Testis (tissue), 2 donors: ENCODE measurements at regions not wholly inside any gene's neighbourhood (a gene's known extent, or its start where the extent isn't known, plus 50 kb on each side); places are given as distances from the start of the nearest gene placed in this dataset.

Experiments used
- DNase-seq: peaks from one replicate; pipeline ENCODE4 v3.0.0-alpha.2; 2019
- H3K27ac ChIP-seq, 2 donors: fragments of 200-600 bp; sonication (generic); one replicate each; pipeline ENCODE4 v1.5.1; 2019
- H3K27me3 ChIP-seq: fragments of 200-600 bp; sonication (generic); one replicate; pipeline ENCODE4 v1.5.1; 2019
- H3K36me3 ChIP-seq: fragments of 200-600 bp; sonication (generic); one replicate; pipeline ENCODE4 v1.5.1; 2017; ENCODE audit warnings: low read depth; ENCODE audit errors: missing control alignments
- H3K4me1 ChIP-seq: fragments of 200-600 bp; sonication (generic); one replicate; pipeline ENCODE4 v1.5.1; 2019
- H3K4me3 ChIP-seq, 2 donors: fragments of 200-600 bp; sonication (generic); one replicate each; pipeline ENCODE4 v1.5.1; 2017 to 2019
- H3K9me3 ChIP-seq: fragments of 200-600 bp; sonication (generic); one replicate; pipeline ENCODE4 v1.5.1; 2017
- CTCF ChIP-seq, 3 experiments: fragments of 450-650 bp in 2 of 3; fragments of 200-600 bp in 1 of 3; sonication (generic) in 1 of 3; IDR thresholded peaks; one replicate each; pipeline ENCODE4 v1.5.1; 2016 to 2019; ENCODE audit warnings: antibody characterized with exemption in 3 of 3, mild to moderate bottlenecking in 2 of 3, moderate library complexity in 1 of 3
- POLR2A ChIP-seq: fragments of 450-650 bp; IDR thresholded peaks from one replicate; pipeline ENCODE4 v1.6.1; 2017; ENCODE audit warnings: antibody characterized with exemption, mild to moderate bottlenecking, moderate library complexity
- WGBS, 2 donors: methylation state at CpG; one replicate each; pipeline ENCODE4 v1.1.5; 2018; 5-methylcytosine and 5-hydroxymethylcytosine counted together
- intact Hi-C: fragments of 100-400 bp; cut with DNase I; formaldehyde crosslinking; loops from one replicate; pipeline ENCODE4 v1.15.1; 2023; ENCODE audit warnings: low total_unique reads

- Histone ChIP-seq H3K27me3 (no peaks in the 10 kb centered on the region), H3K9me3 (no peaks in the 10 kb centered on the region), H3K4me1 (no peaks in the 10 kb centered on the region), H3K27ac (peak overlapping the region in 1 of 2 donors; percentile 48), H3K4me3 (peak overlapping the region; percentile 36 to 51), H3K36me3 (no peaks in the 10 kb centered on the region)
- TF ChIP-seq CTCF (IDR thresholded peaks at IDR 0.05), result peak; percentile 77 to 96 (median 87)
- TF ChIP-seq POLR2A, result no peak
- peak; percentile 85 for DNase-seq
- intact Hi-C loops, result loop anchor here (10.0 kb wide), 1 partner anchor 1901 kb away; the partner anchor contains the start of gene ADAMTS1
- 14 to 23% methylated on average over 16 of the region's 16 CpGs for WGBS, 2 donors
These were observed 247.3 kb downstream of the LTN1 start for GRCh38 chr21:28745131-28746016.

GRCh38 chr21:28743723-28744122 is 249.0 kb downstream of the LTN1 start:
- intact Hi-C loops, result loop anchor here (10.0 kb wide), 1 partner anchor 1899 kb away; the partner anchor contains the start of gene ADAMTS1
- no peak overlapping the region for H3K4me3 ChIP-seq
- H3K9me3 ChIP-seq, result no peaks in the 10 kb centered on the region
- no peak for DNase-seq
- peaks cover 1% of the 10 kb centered on the region for H3K4me1 ChIP-seq
- TF ChIP-seq POLR2A (no peak), CTCF (IDR thresholded peaks at IDR 0.05) (no peak)
- no peak overlapping the region for H3K27ac ChIP-seq
- WGBS, 2 donors, result 28 to 87% methylated on average over 1 of the region's 1 CpG
- no peaks in the 10 kb centered on the region for H3K27me3 ChIP-seq
- H3K36me3 ChIP-seq, result no peaks in the 10 kb centered on the region

- intact Hi-C loops, result loop anchor here (10.0 kb wide), 1 partner anchor 1898 kb away; the partner anchor contains the start of gene ADAMTS1
- no peaks in the 10 kb centered on the region for H3K9me3 ChIP-seq
- H3K4me3 ChIP-seq, result no peak overlapping the region
- TF ChIP-seq POLR2A, result no peak
- no peak for TF ChIP-seq CTCF (IDR thresholded peaks at IDR 0.05)
- H3K27me3 ChIP-seq, result no peaks in the 10 kb centered on the region
- 54 to 65% methylated on average over 3 of the region's 3 CpGs for WGBS, 2 donors
- DNase-seq, result no peak
- H3K36me3 ChIP-seq, result no peaks in the 10 kb centered on the region
- peaks cover 7% of the 10 kb centered on the region for H3K4me1 ChIP-seq
- no peak overlapping the region for H3K27ac ChIP-seq
These were observed 250.2 kb downstream of the LTN1 start for GRCh38 chr21:28742527-28742926.

GRCh38 chr21:28740125-28740524 is 252.6 kb downstream of the LTN1 start:
- TF ChIP-seq CTCF (IDR thresholded peaks at IDR 0.05) (no peak), POLR2A (no peak)
- Histone ChIP-seq H3K9me3 (no peaks in the 10 kb centered on the region), H3K4me1 (peaks cover 7% of the 10 kb centered on the region), H3K4me3 (no peak overlapping the region), H3K27me3 (no peaks in the 10 kb centered on the region), H3K27ac (no peak overlapping the region), H3K36me3 (no peaks in the 10 kb centered on the region)
- intact Hi-C loops, result loop anchor here (10.0 kb wide), 1 partner anchor 1895 kb away; the partner anchor contains the start of gene ADAMTS1
- DNase-seq, result no peak
- WGBS, 2 donors, result 93 to 100% methylated on average over 2 of the region's 2 CpGs
